ENCODE measurements at regions not wholly inside any gene's neighbourhood (a gene's known extent, or its start where the extent isn't known, plus 50 kb on each side); places are given as distances from the start of the nearest gene placed in this dataset.

DNA sequence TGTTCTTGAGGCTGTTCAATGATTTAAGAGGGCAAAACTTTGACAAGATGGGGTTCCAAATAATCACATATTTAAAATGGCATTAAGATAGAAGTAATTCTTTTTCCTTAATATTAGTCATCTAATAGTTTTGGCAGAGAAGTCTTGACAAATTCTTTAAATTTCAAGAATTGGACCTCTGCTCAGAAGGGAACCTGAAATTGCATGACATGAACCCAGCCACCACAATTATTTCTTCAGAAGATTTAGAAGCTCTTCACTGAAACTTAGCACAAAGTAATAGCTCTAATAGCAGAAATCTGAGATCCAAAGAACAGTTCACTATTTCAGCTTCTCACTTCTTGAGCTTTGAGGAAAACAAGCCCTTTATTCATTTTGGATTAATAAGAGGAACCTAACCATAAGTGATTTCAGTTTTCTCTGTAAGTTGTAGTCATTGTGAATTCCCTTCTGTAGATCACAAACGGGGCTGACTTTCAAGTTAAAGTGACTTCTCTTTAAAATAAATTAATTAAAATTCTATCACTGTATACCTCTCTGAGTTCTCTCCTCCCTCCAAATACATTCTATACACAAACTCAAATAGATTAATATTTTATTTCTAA is 100.6 kb upstream of the ITGA4 start:
- TF ChIP-seq, protein P1, sequence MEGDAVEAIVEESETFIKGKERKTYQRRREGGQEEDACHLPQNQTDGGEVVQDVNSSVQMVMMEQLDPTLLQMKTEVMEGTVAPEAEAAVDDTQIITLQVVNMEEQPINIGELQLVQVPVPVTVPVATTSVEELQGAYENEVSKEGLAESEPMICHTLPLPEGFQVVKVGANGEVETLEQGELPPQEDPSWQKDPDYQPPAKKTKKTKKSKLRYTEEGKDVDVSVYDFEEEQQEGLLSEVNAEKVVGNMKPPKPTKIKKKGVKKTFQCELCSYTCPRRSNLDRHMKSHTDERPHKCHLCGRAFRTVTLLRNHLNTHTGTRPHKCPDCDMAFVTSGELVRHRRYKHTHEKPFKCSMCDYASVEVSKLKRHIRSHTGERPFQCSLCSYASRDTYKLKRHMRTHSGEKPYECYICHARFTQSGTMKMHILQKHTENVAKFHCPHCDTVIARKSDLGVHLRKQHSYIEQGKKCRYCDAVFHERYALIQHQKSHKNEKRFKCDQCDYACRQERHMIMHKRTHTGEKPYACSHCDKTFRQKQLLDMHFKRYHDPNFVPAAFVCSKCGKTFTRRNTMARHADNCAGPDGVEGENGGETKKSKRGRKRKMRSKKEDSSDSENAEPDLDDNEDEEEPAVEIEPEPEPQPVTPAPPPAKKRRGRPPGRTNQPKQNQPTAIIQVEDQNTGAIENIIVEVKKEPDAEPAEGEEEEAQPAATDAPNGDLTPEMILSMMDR (IDR thresholded peaks at IDR 0.05; ENCODE audit: borderline replicate concordance, extremely low read depth, insufficient read depth) = no peak
- Histone ChIP-seq H3K27me3 (ENCODE audit: control insufficient read depth, insufficient read depth, low read length) (no peaks in the 10 kb centered on the region), H3K4me3 (ENCODE audit: low read length in 3 of 3) (no peak overlapping the region), H3K4me1 (ENCODE audit: control insufficient read depth in 2 of 3, insufficient read depth in 2 of 3, low read depth in 1 of 3, low read length in 3 of 3) (no peaks in the 10 kb centered on the region), H3K9me3 (ENCODE audit: control insufficient read depth in 2 of 3, insufficient read depth in 1 of 3, low read length in 3 of 3) (no peaks in the 10 kb centered on the region), H3K9ac (ENCODE audit: low read length in 3 of 3) (no peak overlapping the region), H3K27ac (ENCODE audit: low read depth in 2 of 2, low read length in 2 of 2) (no peak overlapping the region), H3K36me3 (ENCODE audit: control insufficient read depth in 2 of 3, insufficient read depth in 3 of 3, low read length in 3 of 3) (no peaks in the 10 kb centered on the region)
- intact Hi-C loops (cut with DNase I) = no loop called here
- no peak for DNase-seq
- no peak for FAIRE-seq

DNA sequence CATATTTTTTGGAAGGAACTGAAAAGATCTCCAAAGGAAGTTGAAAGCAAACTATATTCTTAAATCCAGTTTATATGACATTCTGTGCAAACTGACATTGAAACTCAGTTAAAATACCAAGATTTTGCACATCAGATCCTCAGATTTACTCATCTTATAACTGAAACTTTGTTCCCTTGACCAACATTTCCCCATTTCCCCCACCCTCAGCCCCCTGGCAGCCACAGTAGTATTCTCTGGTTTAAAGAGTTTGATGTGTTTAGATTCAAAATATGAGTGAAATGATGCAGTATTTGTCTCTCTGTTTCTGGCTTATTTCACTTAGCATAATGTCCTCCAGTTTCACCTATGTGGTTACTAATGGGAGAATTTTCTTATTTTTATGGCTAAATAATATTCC is 99.2 kb upstream of the ITGA4 start:
- TF ChIP-seq, protein P1 (IDR thresholded peaks at IDR 0.05; ENCODE audit: borderline replicate concordance, extremely low read depth, insufficient read depth) = no peak
- no peak overlapping the region for H3K27ac ChIP-seq (ENCODE audit: low read depth in 2 of 2, low read length in 2 of 2)
- DNase-seq = no peak
- H3K4me3 ChIP-seq (ENCODE audit: low read length in 3 of 3) = no peak overlapping the region
- no peak overlapping the region for H3K9ac ChIP-seq (ENCODE audit: low read length in 3 of 3)
- intact Hi-C loops (cut with DNase I) = no loop called here
- no peaks in the 10 kb centered on the region for H3K36me3 ChIP-seq (ENCODE audit: control insufficient read depth in 2 of 3, insufficient read depth in 3 of 3, low read length in 3 of 3)
- no peaks in the 10 kb centered on the region for H3K9me3 ChIP-seq (ENCODE audit: control insufficient read depth in 2 of 3, insufficient read depth in 1 of 3, low read length in 3 of 3)
- no peak for FAIRE-seq
- no peaks in the 10 kb centered on the region for H3K4me1 ChIP-seq (ENCODE audit: control insufficient read depth in 2 of 3, insufficient read depth in 2 of 3, low read depth in 1 of 3, low read length in 3 of 3)
- no peaks in the 10 kb centered on the region for H3K27me3 ChIP-seq (ENCODE audit: control insufficient read depth, insufficient read depth, low read length)

GRCh38 chr2:181362561-181362960 is 94.6 kb upstream of the ITGA4 start:
- Histone ChIP-seq H3K4me3 (ENCODE audit: low read length in 3 of 3) (no peak overlapping the region), H3K27ac (ENCODE audit: low read depth in 2 of 2, low read length in 2 of 2) (no peak overlapping the region), H3K9ac (ENCODE audit: low read length in 3 of 3) (no peak overlapping the region), H3K9me3 (ENCODE audit: control insufficient read depth in 2 of 3, insufficient read depth in 1 of 3, low read length in 3 of 3) (no peaks in the 10 kb centered on the region), H3K4me1 (ENCODE audit: control insufficient read depth in 2 of 3, insufficient read depth in 2 of 3, low read depth in 1 of 3, low read length in 3 of 3) (no peaks in the 10 kb centered on the region), H3K27me3 (ENCODE audit: control insufficient read depth, insufficient read depth, low read length) (no peaks in the 10 kb centered on the region), H3K36me3 (ENCODE audit: control insufficient read depth in 2 of 3, insufficient read depth in 3 of 3, low read length in 3 of 3) (no peaks in the 10 kb centered on the region)
- intact Hi-C loops (cut with DNase I) = no loop called here
- DNase-seq (no peak), FAIRE-seq (no peak)
- TF ChIP-seq, protein P1 (IDR thresholded peaks at IDR 0.05; ENCODE audit: borderline replicate concordance, extremely low read depth, insufficient read depth) = no peak

DNA sequence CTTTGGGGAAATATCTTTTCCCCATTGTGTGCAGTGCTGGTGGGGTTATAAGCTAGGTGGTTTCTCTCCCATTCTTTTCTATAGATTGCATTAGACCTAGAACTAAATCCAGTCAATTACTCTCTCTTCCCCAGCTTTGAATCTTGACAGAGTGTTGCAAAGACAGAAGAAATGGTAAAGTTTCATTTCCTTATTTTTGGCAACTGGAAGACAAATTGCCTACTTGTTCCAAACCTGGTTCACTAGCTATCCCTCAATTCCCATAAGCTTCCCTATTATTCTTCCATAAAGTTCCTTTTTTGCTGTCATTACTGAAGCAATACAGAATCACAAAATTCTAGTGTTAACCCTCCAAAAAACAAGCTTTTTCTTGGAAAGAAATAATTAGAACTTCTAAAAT is 94.0 kb upstream of the ITGA4 start:
- Histone ChIP-seq H3K27ac (ENCODE audit: low read depth in 2 of 2, low read length in 2 of 2) (no peak overlapping the region), H3K4me1 (ENCODE audit: control insufficient read depth in 2 of 3, insufficient read depth in 2 of 3, low read depth in 1 of 3, low read length in 3 of 3) (no peaks in the 10 kb centered on the region), H3K36me3 (ENCODE audit: control insufficient read depth in 2 of 3, insufficient read depth in 3 of 3, low read length in 3 of 3) (no peaks in the 10 kb centered on the region), H3K9ac (ENCODE audit: low read length in 3 of 3) (no peak overlapping the region), H3K27me3 (ENCODE audit: control insufficient read depth, insufficient read depth, low read length) (no peaks in the 10 kb centered on the region), H3K4me3 (ENCODE audit: low read length in 3 of 3) (no peak overlapping the region), H3K9me3 (ENCODE audit: control insufficient read depth in 2 of 3, insufficient read depth in 1 of 3, low read length in 3 of 3) (no peaks in the 10 kb centered on the region)
- FAIRE-seq (no peak), DNase-seq (no peak)
- intact Hi-C loops (cut with DNase I) = no loop called here
- TF ChIP-seq, protein P1 (IDR thresholded peaks at IDR 0.05; ENCODE audit: borderline replicate concordance, extremely low read depth, insufficient read depth) = no peak

Measured in kidney (tissue), 13 donors.